HTR-8/SVneo (cell line): ENCODE measurements at regions not wholly inside any gene's neighbourhood (a gene's known extent, or its start where the extent isn't known, plus 50 kb on each side); places are given as distances from the start of the nearest gene placed in this dataset.

Source experiments
- DNase-seq: peaks from one replicate; pipeline ENCODE4 v3.0.0; 2011; ENCODE audit warnings: low spot score, mixed read lengths; ENCODE audit not compliant: insufficient read length
- FAIRE-seq: peaks from 2 replicates; lab custom pipeline; 2011; peaks lifted over from hg19 to GRCh38; lab: Jason Lieb, UNC

DNA sequence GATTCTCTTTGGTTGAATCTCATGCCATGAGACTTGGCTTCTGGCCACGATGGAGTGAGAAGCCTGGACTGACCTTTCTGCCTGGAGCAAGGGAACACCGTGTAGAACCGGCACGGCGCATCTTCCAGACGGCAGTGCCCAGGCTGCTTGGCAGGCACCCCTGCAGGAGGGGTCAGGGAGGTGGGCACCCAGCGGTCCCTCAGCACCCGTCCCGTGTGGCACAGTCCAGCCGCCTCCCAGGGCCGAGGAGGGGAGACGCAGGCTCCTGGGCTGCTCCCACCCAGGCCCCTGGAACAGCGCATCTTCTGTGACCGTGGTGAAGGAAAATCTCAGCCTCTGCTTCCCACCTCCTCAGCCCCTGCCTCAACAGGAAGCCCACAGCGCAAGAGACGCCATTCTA, 95.7 kb downstream of the CMPK2 start:
- FAIRE-seq (no peak), DNase-seq (no peak)

DNA sequence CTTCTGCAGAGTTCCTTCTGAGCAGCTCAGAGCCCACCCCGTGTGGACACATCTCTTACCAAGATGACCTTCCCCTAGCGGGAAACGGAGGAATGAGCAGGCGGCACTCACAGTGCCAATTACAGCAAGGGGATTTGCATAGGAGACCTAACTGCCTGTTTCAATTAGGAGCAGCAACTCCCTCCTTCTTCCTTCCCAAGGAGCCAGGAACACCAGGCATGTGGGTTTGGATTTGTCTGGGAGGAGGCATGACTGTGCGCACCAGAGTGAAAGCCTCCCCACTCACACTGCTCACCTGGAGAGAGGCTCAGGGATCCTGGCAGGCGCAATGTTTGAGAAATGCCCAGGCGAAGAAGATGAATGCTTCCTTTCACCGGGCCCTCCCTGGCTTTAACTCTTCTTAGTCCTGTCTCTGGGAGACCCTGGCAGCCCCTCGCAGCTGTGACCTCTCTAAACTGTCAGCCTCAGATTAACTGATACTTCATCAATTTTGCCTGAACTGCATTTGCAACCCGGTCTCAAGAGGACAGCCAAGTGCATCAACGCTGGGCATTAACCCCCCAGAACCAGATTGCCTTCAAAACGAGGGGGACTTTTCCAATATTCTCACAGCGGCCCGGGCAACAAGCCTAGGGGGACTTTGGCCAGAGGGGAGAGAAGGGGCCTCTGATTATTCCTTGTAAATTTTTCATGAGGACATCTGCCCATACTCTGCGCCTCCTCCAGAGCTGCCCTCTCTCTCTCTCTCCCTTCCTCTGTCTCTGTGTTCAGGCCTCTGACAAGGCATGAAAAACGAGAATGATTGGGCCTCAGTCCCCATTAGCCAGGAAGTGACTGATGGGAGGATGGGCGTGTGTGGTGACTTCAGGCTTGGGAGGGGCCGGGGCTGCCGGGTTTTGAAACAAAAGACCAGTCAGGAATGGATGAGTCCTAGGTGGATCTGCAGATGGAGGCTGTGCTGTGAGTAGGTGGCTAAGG, 93.8 kb downstream of the CMPK2 start:
- FAIRE-seq (no peak), DNase-seq (no peak)

- FAIRE-seq (no peak), DNase-seq (peak; percentile 25)
Observed at GRCh38 chr2:6773007-6773693, 92.6 kb downstream of the CMPK2 start.

DNA sequence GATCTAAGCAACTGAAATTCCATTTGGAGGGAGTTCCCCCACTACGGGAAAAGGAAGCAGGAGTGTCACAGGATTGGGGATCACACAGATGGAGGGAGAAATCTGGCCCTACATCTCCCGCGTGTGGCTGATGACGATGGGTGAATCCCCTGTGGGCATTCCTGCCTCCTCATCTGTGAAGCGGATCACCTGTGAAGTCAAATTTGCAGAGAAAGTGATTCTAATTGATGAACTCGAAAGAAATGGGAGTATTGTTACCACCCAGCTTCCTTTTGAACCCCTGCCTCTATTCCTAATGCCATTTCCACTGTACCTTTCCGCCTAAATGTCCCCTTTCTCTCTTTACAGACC, 92.0 kb downstream of the CMPK2 start:
- DNase-seq (no peak), FAIRE-seq (no peak)

- FAIRE-seq: no peak
- no peak for DNase-seq
Observed at GRCh38 chr2:6776125-6776524, 89.6 kb downstream of the CMPK2 start.

- FAIRE-seq (no peak), DNase-seq (no peak)
Observed at GRCh38 chr2:6777626-6778025, 88.1 kb downstream of the CMPK2 start.

DNA sequence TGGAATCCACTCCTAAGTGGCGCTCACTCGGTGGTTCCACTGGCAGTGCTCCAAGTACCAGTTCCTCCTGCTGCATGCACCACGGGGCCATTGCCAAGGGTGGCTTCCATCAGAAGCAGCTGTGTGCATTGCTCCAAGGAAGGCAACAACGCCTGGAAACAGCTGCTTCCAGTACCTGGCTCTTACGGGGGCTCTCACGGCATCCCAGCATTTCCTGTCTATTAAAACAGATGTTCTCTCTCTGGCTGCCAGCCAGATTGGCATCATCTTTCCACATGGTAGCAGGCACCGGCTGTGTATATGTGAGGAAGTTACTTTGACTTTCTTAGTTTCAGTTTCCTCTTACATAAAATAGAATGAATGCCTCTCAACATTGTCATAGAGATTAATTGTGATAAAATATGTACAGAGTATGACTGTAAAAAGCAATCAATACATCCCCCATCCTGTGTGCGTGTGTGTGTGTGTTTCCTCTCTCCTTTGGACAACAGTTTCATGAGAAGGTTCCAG, 84.9 kb downstream of the CMPK2 start:
- no peak for DNase-seq
- no peak for FAIRE-seq

DNA sequence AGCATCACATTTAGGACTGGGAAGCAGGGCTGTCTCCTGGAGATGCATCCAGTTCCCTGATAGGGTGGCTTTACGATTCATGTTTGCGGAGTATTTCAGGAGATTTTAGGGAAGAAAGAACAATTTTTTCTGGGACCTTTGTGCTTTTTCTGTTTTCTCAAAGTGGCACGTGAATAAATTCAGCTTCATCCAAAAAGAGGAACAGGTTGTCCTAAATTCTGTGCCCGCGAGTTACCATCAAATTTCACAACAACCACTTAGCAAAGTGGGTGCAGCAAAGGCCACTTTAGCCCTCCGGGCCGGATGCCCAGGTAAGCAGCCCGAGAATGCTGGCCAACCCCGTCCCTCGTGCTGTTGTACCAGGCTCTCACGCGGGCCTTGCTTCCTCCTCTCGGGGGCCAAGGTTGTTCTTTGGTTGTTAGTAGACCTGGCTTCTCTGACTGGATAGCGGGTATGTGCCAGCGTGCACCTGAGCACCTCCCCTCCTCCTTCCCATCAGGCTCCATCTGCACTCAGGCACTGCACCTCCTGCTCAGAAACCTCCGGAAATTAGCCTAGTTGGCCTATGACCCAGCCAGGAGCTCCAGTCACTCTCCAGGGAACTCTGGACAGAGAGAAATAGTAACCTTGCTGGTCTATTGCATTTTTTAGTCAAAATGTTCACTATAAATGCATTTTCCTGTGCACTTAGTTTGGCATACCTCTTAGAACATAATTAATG, 83.0 kb downstream of the CMPK2 start:
- FAIRE-seq (no peak), DNase-seq (no peak)

- no peak for DNase-seq
- FAIRE-seq: no peak
Observed at GRCh38 chr2:6783238-6783614, 82.5 kb downstream of the CMPK2 start.

GRCh38 chr2:6784291-6784690, 81.4 kb downstream of the CMPK2 start:
- no peak for FAIRE-seq
- DNase-seq: no peak

- no peak for DNase-seq
- FAIRE-seq: no peak
Observed at GRCh38 chr2:6785493-6785892, 80.2 kb downstream of the CMPK2 start.

- FAIRE-seq: no peak
- DNase-seq: no peak
Observed at GRCh38 chr2:6787376-6787775, 78.3 kb downstream of the CMPK2 start.

DNA sequence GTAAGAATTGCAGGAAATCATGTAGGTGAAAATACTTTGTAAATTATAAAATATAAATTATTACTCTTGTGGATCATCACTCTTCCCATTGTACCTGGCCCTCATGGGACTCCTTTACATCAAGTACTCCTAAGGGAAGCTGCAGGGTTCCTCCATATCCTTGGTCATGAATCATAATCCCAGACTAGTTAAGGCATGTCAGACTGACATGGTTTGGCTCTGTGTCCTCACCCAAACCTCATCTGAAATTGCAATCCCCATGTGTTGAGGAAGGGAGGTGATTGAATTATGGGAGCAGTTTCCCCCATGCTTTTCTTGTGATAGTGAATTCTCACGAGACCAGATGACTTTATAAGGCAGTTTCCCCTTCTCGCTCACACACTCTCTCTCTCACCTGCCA, 77.1 kb downstream of the CMPK2 start:
- FAIRE-seq (no peak), DNase-seq (no peak)

DNA sequence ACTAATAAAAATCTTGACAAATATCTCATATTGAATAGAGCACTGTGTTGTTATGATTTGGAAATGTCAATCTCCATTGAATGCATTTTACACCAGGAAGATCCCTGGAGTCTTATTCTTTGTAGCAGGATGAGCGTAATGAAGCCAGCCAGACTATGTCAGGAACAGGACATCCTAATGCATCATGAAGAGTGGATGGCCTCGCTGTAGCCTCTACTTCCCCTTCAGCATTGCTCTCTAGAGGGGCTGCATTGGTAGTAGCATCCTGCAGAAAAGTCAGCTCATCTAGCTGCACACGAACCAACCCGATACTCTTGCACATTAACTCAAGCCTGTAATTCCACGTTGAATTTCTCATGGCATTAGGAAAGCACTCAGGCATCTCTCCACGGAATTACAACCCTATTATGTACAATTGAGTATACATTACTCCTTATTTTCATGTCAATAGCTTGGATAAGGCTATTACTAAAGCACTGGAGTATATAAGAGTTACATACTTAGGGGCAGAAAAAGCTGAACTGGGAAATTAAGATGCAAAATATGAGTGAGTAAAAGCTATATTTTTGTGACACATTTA, 76.1 kb downstream of the CMPK2 start:
- FAIRE-seq (no peak), DNase-seq (no peak)

- no peak for FAIRE-seq
Observed at GRCh38 chr2:6791682-6792081, 74.0 kb downstream of the CMPK2 start.

GRCh38 chr2:6792883-6793282, 72.8 kb downstream of the CMPK2 start:
- no peak for DNase-seq
- FAIRE-seq: no peak

More at GRCh38 chr2:6791682-6792081, 74.0 kb downstream of the CMPK2 start:
- no peak for DNase-seq

- no peak for DNase-seq
- FAIRE-seq: no peak
Observed at GRCh38 chr2:6793371-6793770, 72.3 kb downstream of the CMPK2 start.

DNA sequence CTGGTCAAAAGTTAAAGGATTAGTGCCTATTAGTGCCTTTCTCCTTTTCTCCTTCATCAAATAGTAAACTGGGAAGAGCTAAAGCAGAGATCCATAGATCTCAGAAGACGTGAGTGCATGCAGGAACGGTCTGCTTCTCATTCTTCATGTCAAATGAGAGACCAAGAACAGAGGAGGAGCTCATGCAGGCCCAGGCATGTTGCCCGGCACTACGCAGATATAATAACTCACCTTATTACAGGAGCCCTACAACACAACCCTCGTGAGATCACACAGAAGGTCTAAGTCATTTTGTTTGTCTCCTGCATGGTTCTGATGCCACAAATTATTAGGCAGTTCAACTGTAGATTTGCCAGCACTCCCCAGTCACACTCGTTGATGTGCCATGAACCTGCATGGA, 71.8 kb downstream of the CMPK2 start:
- no peak for FAIRE-seq

DNA sequence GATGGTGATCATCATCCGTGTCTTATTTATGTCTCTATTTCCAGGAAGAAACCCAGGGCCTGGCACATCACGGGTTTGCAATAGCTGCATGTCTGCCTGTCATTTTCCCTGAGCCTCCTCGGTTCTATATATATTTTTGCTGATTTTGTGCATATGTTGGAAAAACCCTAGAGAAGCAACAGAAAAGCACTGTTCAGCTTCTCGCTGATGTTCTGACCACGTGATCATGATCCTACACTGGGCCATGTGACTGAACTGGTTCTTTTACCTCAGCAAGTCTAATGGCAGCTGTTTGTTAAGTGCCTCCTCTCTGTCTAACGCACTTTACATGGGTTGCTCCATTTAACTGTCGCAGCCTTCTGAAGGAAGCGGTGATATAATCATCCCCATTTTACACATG, 71.3 kb downstream of the CMPK2 start:
- DNase-seq (no peak), FAIRE-seq (no peak)

More for the DNA sequence above, 71.8 kb downstream of the CMPK2 start:
- no peak for DNase-seq
